ENCODE measurements at regions not wholly inside any gene's neighbourhood (a gene's known extent, or its start where the extent isn't known, plus 50 kb on each side); places are given as distances from the start of the nearest gene placed in this dataset.
"Not testable (repeated sequence)": the region's sequence is repeated elsewhere in the genome, so short reads cannot be mapped to it uniquely, and the experiment has no call there.

- no peak for FAIRE-seq
These were observed 74.1 kb downstream of the SLC35B3 start for GRCh38 chr6:8361259-8361658.

GRCh38 chr6:8352966-8353340, 82.4 kb downstream of the SLC35B3 start:
- FAIRE-seq = no peak

- FAIRE-seq = no peak
These were observed 82.9 kb downstream of the SLC35B3 start for GRCh38 chr6:8352335-8352965.

- no peak for FAIRE-seq
These were observed 91.7 kb downstream of the SLC35B3 start for GRCh38 chr6:8343600-8343999.

GRCh38 chr6:8342241-8342819, 93.0 kb downstream of the SLC35B3 start:
- no peak for FAIRE-seq

GRCh38 chr6:8337147-8337546, 98.2 kb downstream of the SLC35B3 start:
- FAIRE-seq = no peak

GRCh38 chr6:8336406-8337057, 98.8 kb downstream of the SLC35B3 start:
- no peak for FAIRE-seq

GRCh38 chr6:8335896-8336295, 99.4 kb downstream of the SLC35B3 start:
- no peak for FAIRE-seq

- FAIRE-seq = no peak
These were observed 100.0 kb downstream of the SLC35B3 start for GRCh38 chr6:8335381-8335780.

GRCh38 chr6:8334113-8334512, 101.2 kb downstream of the SLC35B3 start:
- FAIRE-seq = no peak

GRCh38 chr6:8329562-8329961, 105.8 kb downstream of the SLC35B3 start:
- FAIRE-seq = no peak

- FAIRE-seq = no peak
These were observed 109.6 kb downstream of the SLC35B3 start for GRCh38 chr6:8325743-8326142.

- no peak for FAIRE-seq
These were observed 112.7 kb downstream of the SLC35B3 start for GRCh38 chr6:8322659-8323058.

GRCh38 chr6:8321671-8322404, 113.5 kb downstream of the SLC35B3 start:
- no peak for FAIRE-seq

GRCh38 chr6:8315154-8315553, 120.2 kb downstream of the SLC35B3 start:
- FAIRE-seq = no peak

- FAIRE-seq = no peak
These were observed 133.8 kb downstream of the SLC35B3 start for GRCh38 chr6:8301502-8301901.

GRCh38 chr6:8299034-8299433, 136.3 kb downstream of the SLC35B3 start:
- no peak for FAIRE-seq

GRCh38 chr6:8282946-8283345, 152.4 kb downstream of the SLC35B3 start:
- not testable (repeated sequence) for FAIRE-seq

GRCh38 chr6:8282380-8282779, 153.0 kb downstream of the SLC35B3 start:
- no peak for FAIRE-seq

- FAIRE-seq = no peak
These were observed 156.1 kb downstream of the SLC35B3 start for GRCh38 chr6:8279041-8279805.

- FAIRE-seq = no peak
These were observed 156.8 kb downstream of the SLC35B3 start for GRCh38 chr6:8278562-8278961.

- no peak for FAIRE-seq
These were observed 157.6 kb downstream of the SLC35B3 start for GRCh38 chr6:8277769-8278168.

- no peak for FAIRE-seq
These were observed 159.2 kb downstream of the SLC35B3 start for GRCh38 chr6:8276148-8276547.

Data from G401.6 (cell line).